ENCODE measurements at regions not wholly inside any gene's neighbourhood (a gene's known extent, or its start where the extent isn't known, plus 50 kb on each side); places are given as distances from the start of the nearest gene placed in this dataset.

DNA sequence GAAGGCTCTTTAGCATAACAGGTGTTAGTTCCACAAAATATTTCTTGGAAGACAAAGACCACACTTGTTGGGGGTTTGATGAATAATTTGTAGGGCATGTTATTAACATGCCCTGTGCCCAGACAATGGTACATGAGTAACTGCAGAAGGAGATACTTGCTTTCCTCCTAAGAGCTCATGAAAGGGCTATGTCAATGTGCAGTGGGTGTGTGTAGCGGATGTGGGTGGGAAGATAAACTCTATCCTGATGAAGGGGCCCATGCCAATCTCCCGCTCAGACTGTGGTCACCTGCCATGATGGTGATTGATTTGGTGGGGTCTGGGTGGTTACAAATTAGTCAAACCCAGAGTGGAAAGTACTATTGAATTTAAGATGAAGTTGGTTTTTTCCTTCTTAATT lies 69.8 kb upstream of the DNAH14 start:
- Histone ChIP-seq H3K4me1 (ENCODE audit: low read depth) (no peaks in the 10 kb centered on the region), H3K9me3 (ENCODE audit: low read depth) (no peaks in the 10 kb centered on the region), H3K36me3 (no peaks in the 10 kb centered on the region), H3K27ac (no peak overlapping the region), H3K27me3 (no peaks in the 10 kb centered on the region), H3K4me3 (no peak overlapping the region)
- no peak for DNase-seq (ENCODE audit: low read depth in 1 of 2, low spot score in 1 of 2)
- TF ChIP-seq, protein P1, sequence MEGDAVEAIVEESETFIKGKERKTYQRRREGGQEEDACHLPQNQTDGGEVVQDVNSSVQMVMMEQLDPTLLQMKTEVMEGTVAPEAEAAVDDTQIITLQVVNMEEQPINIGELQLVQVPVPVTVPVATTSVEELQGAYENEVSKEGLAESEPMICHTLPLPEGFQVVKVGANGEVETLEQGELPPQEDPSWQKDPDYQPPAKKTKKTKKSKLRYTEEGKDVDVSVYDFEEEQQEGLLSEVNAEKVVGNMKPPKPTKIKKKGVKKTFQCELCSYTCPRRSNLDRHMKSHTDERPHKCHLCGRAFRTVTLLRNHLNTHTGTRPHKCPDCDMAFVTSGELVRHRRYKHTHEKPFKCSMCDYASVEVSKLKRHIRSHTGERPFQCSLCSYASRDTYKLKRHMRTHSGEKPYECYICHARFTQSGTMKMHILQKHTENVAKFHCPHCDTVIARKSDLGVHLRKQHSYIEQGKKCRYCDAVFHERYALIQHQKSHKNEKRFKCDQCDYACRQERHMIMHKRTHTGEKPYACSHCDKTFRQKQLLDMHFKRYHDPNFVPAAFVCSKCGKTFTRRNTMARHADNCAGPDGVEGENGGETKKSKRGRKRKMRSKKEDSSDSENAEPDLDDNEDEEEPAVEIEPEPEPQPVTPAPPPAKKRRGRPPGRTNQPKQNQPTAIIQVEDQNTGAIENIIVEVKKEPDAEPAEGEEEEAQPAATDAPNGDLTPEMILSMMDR (IDR thresholded peaks at IDR 0.05; ENCODE audit: low read depth, low read length), result no peak

DNA sequence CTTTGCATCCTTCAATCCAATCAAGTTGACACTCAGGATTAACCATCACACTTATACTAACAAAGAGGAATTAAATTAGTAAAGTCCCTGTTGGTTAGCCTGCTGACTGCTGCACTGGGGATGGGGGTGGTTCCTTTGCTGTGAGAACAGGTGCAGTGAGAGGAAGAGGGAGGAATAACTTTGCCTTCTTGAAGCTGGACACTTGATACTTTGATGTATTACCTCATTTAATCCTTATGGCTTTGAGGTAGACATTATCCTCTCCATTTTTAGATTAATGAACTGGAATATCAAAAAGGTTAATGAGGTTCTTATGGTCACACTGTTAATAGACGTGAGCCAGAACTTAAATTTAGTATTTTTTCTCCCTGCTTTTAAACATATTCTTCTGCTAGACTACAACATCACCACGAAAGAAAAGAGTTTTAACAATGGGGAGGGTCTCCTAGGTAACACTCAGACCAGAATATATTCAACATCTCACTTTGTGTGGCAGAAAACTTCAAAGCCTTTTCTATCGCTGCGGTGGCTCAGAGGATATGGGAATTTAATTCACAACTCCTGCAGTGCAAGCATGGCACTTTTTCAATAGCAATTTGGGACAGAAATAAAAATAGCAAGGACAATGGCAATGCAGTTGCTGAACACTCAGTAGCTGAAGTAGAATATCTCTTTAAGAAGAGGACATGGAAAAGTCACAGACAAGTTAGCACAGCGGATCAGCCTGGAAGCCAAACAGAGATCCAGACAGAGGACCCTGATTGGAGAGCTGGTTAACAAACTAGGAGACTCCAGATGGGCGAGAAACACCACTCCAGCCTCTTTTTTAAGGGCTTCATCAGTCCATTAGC lies 68.8 kb upstream of the DNAH14 start:
- no peaks in the 10 kb centered on the region for H3K9me3 ChIP-seq (ENCODE audit: low read depth)
- H3K27ac ChIP-seq, result no peak overlapping the region
- DNase-seq (ENCODE audit: low read depth in 1 of 2, low spot score in 1 of 2), result no peak
- TF ChIP-seq, protein P1 (IDR thresholded peaks at IDR 0.05; ENCODE audit: low read depth, low read length), result no peak
- H3K27me3 ChIP-seq, result no peaks in the 10 kb centered on the region
- no peaks in the 10 kb centered on the region for H3K36me3 ChIP-seq
- H3K4me3 ChIP-seq, result no peak overlapping the region
- H3K4me1 ChIP-seq (ENCODE audit: low read depth), result no peaks in the 10 kb centered on the region

DNA sequence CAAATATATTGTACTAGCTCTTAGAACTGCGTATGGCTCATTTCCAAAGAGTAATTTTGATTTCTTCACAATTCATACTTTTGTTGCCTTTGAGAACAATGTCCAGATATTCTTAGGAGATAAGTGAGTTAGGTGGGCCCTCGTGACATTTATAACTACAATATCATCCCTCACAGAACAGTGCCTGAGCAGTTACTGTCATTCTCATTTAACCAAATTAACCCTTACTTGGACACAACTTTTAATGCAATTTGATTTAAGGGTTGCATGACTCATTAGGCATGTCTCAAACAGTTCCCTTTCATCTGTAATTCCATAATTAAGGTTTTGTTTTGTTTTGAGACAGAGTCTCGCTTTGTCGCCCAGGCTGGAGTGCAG lies 68.1 kb upstream of the DNAH14 start:
- no peak for DNase-seq (ENCODE audit: low read depth in 1 of 2, low spot score in 1 of 2)
- H3K9me3 ChIP-seq (ENCODE audit: low read depth), result no peaks in the 10 kb centered on the region

DNA sequence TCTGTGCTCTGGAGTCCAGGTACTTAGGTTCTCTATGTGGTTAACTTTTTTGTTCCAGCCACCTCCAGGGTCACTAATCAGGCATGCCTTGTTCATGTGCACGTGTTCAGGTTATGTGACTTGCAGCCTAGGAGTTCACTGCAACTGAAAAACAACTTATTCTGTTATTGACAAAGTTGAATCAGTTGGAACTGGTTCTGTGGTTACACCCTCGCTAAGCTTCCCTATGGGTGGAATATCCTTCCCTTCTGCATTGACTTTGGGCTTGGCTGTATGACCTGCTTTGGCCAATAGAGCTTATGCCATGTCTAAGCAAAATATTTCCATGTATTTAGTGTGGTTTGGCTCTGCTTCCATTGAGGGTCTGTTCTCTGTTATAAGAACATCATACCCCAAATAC lies 66.0 kb upstream of the DNAH14 start:
- no peak for DNase-seq (ENCODE audit: low read depth in 1 of 2, low spot score in 1 of 2)
- H3K4me1 ChIP-seq (ENCODE audit: low read depth), result no peaks in the 10 kb centered on the region
- TF ChIP-seq, protein P1 (IDR thresholded peaks at IDR 0.05; ENCODE audit: low read depth, low read length), result no peak
- H3K27ac ChIP-seq, result no peak overlapping the region
- H3K9me3 ChIP-seq (ENCODE audit: low read depth), result no peaks in the 10 kb centered on the region
- H3K36me3 ChIP-seq, result no peaks in the 10 kb centered on the region
- no peak overlapping the region for H3K4me3 ChIP-seq
- H3K27me3 ChIP-seq, result no peaks in the 10 kb centered on the region

More for the DNA sequence above, 68.1 kb upstream of the DNAH14 start:
- Histone ChIP-seq H3K36me3 (no peaks in the 10 kb centered on the region), H3K4me3 (no peak overlapping the region), H3K27me3 (no peaks in the 10 kb centered on the region), H3K4me1 (ENCODE audit: low read depth) (no peaks in the 10 kb centered on the region), H3K27ac (no peak overlapping the region)
- TF ChIP-seq, protein P1 (IDR thresholded peaks at IDR 0.05; ENCODE audit: low read depth, low read length), result no peak

DNA sequence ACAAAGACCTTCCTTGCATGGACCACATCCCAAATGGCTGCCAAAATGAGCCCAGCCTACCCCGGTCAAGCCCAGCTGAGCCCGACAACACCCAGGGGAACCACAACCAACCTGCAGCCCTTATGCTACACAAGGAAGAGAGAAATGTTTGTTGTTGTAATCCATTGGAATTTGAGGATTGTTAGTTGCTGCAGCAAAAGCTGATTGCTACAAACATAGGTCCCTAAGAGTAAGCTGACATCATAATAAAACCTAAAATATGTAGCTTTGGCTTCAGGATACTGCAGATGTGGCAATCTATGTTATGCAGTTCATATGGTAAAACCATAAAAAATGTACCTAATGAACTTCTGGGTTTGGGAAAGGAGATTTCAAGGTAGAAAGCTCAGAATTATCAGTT lies 65.5 kb upstream of the DNAH14 start:
- peak in 1 of 2 donors; percentile 40 for DNase-seq (ENCODE audit: low read depth in 1 of 2, low spot score in 1 of 2)
- Histone ChIP-seq H3K36me3 (no peaks in the 10 kb centered on the region), H3K4me3 (no peak overlapping the region), H3K27me3 (no peaks in the 10 kb centered on the region), H3K9me3 (ENCODE audit: low read depth) (no peaks in the 10 kb centered on the region), H3K27ac (no peak overlapping the region), H3K4me1 (ENCODE audit: low read depth) (no peaks in the 10 kb centered on the region)
- TF ChIP-seq, protein P1 (IDR thresholded peaks at IDR 0.05; ENCODE audit: low read depth, low read length), result no peak

All from cardiac muscle cell (in vitro differentiated cells and primary cell).